GM21367 (cell line): ENCODE measurements at regions not wholly inside any gene's neighbourhood (a gene's known extent, or its start where the extent isn't known, plus 50 kb on each side); places are given as distances from the start of the nearest gene placed in this dataset.

Experiments
- ATAC-seq: cut with Tn5 transposase; IDR thresholded peaks from one replicate; pipeline ENCODE4 v1.9.1; 2021; ENCODE audit not compliant: unreplicated experiment

GRCh38 chr13:91123456-91124127, 223.9 kb upstream of the MIR17HG start:
- no peak for ATAC-seq

DNA sequence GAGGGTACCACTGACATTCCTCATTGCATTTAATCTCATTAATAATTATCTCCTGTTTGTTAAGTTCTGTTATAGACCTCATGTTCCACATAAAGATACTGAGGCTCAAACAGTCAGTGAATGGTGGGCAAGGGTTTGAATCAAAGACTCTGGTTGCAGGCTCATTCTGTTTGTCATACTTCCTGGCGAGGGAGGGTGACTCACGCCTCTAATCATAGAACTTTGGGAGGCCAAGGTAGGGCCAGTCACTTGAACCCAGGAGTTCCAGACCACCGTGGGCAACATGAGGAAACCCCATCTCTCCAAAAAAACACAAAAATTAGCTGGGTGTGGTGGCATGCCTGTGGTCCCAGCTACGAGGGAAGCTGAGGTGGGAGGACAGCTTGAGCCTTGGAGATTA, 220.7 kb upstream of the MIR17HG start:
- no peak for ATAC-seq

DNA sequence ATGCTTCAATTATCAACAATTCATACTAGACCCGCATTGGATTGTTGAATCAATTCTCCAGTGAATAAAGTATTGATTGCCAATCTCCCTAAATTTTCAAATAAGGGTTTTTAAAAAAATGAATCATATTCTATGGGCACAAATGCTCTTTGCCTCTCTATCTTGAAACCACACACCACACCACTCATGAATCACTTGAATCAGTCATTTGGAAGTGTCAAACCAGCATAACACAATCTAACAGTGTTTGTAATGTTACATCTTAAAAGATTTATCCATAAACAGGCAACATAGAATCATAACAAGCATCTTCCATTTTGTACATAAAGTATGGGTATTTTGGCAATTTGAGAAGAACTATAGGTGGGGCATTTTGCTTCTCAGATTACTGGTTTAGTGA, 219.5 kb upstream of the MIR17HG start:
- ATAC-seq = no peak

GRCh38 chr13:91132381-91132780, 215.1 kb upstream of the MIR17HG start:
- no peak for ATAC-seq

- ATAC-seq = no peak
Observed at GRCh38 chr13:91132786-91133185, 214.7 kb upstream of the MIR17HG start.

GRCh38 chr13:91133941-91134802, 213.3 kb upstream of the MIR17HG start:
- ATAC-seq = peak; percentile 83

GRCh38 chr13:91134803-91135184, 212.7 kb upstream of the MIR17HG start:
- no peak for ATAC-seq

- ATAC-seq = no peak
Observed at GRCh38 chr13:91135376-91135775, 212.1 kb upstream of the MIR17HG start.

DNA sequence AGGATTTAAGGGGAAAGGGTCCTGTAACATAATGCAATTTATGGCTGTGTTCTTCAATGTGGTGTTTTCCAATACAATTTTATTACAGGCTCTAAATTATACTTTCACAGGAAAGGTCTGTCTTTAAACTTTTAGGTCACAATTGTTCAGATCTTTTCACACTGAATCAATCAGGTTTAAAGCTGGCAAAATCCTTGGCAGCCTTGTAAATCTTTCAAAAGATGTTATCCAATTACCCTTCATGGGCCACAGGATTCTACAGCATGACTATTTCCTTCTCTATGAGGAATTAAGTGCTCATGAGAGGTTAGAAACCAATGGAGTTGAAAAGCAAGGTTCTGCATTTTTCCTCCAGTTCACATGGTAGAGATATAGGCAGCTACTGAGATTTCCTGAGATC, 211.5 kb upstream of the MIR17HG start:
- ATAC-seq = no peak

DNA sequence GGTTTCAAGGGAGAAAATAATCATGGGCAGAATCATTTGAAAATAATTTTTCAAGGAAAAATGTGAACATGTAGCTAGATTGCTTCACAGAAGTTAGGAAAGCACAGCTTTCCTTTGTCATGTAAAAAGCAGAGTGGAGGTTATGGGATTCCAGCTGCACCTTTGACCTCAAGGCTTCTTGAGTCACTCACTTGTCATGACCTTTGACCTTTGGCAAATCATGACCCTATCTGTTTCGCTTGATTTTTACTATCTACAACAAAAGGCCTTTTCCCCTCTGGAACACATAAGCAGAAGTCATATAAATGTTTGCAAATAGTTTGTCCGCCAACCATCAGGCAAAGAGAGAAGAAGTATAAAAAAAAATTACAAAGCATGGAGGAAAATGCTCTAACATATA, 210.7 kb upstream of the MIR17HG start:
- no peak for ATAC-seq

DNA sequence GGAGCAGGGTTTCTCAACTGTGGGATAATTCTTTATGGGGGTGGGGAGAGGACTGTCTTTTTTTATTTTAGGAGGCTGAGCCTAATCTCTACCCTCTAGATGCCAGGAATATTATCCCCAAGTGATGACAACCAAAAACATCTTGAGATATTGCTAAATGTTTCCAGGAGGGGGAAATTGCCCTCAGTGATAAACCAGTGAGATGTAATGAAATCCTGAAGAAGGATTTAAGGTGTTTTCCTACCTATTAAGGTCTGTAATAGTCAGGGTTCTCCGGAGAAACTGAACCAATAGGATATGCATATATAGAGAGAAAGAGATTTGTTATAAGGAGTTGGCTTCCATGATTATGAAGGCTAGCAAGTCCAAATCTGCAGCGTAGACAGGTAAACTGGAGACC, 208.3 kb upstream of the MIR17HG start:
- ATAC-seq = no peak

GRCh38 chr13:91141543-91142061, 205.9 kb upstream of the MIR17HG start:
- no peak for ATAC-seq

DNA sequence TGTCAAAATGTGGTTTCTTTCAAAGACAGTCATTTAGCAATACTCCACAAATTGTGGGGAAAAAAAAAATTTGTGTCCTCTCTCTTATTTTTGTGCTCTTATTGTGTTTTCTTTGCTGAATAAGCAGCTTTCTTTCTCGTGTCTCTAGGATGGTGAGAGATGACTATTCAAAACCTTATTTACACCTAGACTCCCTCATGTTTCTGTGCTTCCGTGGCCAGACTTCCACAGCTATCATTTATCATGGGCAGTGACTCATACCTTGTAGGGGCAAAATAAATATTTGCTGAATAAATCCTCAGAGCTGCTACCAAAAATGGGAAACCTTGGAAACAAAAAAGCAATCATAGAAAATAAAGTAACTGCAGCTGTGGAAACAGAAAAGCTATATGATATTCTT, 204.9 kb upstream of the MIR17HG start:
- ATAC-seq = no peak

DNA sequence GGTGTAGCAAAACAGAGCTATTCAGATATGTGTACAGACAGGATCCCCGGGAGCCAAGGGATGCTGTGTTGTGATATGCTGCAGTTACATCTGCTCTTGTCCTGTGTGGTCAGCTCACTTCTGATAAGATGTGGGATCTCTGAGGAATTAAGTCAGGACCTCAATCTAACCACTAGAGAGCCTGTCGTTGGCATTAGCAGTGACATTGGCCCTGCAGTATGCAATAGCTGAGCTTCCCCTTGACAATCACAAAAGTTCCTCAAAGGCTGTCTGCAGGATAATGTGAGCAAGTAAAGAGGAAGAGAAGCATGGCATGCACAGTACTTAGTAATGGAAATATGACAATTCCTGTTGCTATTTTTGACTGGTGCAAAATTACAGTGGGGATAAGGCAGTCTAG, 203.4 kb upstream of the MIR17HG start:
- ATAC-seq = no peak

DNA sequence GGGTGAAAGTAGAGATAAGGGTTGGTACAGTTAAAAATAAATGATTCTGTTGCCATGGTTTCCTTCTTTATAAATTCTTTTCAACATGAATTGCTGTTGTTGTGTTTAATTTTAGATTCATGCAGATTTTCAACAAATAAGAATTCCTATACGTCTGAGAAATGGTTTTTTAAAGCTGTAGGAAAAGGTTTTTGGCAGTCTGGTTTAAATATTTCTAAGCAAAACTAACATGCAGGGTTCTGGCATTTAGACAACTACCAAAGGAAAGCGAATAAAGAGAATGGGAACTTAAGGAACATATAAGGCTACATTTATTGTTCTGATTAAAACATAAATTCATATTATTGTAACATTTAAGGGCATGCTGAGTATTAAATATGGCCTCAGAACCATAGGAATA, 203.0 kb upstream of the MIR17HG start:
- no peak for ATAC-seq

DNA sequence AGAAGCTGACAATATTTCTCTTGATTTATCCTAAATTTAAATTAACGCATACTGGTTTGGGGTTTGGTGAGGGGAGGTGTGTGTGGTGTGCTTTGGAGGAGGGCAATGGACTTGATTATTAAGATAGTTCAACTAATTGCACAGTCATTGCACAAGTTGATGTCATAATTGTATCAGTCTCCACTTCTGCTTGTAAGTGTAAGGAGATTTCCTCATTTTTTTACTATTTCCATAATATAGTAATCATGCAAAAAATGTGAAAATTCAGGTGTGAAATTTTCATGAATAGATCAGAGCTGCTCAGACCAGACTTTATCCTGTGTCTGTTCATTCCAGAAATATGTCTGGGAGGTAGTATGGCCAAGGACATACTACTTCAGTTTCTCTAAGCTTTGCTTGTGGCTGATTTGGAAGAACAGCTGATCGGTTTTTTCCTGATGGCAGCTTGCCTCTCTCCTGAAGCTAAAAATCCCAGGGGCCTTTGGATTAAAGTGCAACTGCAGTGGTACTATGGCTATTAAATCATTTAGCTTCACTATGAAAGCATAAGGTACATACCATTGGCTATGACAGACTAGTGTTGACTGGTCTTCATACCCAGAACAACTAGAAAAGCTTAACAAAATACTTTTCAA, 201.8 kb upstream of the MIR17HG start:
- no peak for ATAC-seq

DNA sequence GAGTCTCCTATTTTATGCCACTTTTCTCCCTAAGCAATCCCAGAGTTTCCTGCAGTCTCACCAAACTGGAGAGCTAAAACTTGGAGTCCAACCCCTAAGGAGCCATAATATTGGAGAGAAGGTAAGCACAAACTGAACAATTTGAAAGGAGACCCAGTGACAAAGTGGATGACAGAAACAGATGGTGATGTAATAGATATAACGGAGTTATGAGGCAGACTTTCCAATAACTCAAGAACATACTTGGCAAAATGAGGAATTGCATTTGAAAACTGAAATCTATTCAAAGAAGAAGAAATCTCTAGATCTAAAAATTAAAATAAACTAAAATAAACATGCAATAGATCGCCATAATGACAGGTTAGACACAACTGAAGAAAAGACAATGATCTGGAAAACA, 200.9 kb upstream of the MIR17HG start:
- ATAC-seq = no peak

- ATAC-seq = no peak
Observed at GRCh38 chr13:91148098-91148497, 199.4 kb upstream of the MIR17HG start.

GRCh38 chr13:91151921-91152320, 195.6 kb upstream of the MIR17HG start:
- ATAC-seq = no peak

GRCh38 chr13:91153372-91153771, 194.1 kb upstream of the MIR17HG start:
- ATAC-seq = no peak

DNA sequence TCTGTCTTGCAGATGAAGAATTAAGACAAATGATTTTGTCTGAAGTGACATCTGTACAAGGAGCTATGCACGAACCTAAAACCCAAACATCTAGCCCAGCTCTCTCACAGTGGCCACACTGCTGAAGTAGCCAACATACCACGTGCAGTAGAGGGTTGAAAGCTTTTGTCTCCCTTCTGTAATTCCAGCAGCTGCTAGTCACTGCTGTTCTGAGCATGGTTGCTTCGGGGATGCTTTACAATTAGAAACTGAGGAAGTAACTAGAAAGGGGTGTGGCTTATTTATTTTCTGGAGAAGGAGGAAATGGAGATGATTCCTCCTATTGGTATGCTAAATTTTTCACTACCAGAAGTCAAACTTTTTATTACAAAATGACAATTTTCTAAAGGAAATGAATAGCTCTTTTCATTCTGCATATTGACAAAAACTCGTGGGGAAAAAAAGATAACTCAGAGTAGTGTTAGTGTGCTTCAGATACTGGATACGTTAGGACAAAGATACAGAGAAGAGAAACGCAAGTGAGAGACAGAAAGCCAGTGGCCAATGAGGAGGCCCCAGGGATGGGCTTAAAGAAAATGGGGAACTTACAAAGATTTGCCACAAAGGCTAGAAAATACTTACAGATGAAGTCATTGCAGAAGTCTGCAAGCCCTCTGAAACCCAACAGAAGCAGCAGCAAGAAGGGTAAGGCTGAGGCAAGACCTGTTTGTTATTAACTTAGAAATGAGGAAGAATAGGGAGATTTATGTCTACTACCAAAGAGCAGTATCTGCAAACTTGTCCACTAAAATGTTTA, 192.7 kb upstream of the MIR17HG start:
- ATAC-seq = no peak
